Ecto neural progenitor cell (in vitro differentiated cells): ENCODE measurements at regions not wholly inside any gene's neighbourhood (a gene's known extent, or its start where the extent isn't known, plus 50 kb on each side); places are given as distances from the start of the nearest gene placed in this dataset.
"Not testable (repeated sequence)": the region's sequence is repeated elsewhere in the genome, so short reads cannot be mapped to it uniquely, and the experiment has no call there.

Source experiments
- DNase-seq: peaks from one replicate; pipeline ENCODE4 v3.0.0-alpha.2; 2018; ENCODE audit warnings: low spot score

DNA sequence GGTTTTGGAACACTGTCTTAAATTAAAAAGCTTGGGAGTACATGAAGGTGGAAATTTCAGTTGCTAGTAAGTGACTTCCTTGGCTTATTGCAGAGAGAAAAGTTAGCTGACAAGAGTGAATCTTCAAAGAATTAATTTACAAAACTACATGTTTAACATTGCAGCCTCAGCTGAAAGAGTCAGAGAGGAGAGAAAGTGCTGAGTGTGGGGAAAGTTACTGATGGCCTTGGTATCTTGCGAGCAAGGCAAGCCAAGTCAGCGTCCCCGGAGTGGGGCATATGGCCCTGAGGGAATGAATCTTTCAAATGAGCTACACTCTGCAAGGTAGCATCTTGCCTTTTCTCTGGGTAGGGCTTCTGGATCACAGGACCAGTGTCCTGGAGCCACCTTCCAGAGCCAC lies 131.3 kb downstream of the LPIN1 start:
- DNase-seq, result peak; percentile 2

DNA sequence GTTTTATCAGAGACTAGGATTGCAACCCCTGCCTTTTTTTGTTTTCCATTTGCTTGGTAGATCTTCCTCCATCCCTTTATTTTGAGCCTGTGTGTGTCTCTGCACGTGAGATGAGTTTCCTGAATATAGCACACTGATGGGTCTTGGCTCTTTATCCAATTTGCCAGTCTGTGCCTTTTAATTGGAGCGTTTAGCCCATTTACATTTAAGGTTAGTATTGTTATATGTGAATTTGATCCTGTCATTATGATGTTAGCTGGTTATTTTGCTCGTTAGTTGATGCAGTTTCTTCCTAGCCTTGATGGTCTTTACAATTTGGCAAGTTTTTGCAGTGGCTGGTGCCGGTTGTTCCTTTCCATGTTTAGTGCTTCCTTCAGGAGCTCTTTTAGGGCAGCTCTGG lies 138.8 kb downstream of the LPIN1 start:
- DNase-seq, result not testable (repeated sequence)

DNA sequence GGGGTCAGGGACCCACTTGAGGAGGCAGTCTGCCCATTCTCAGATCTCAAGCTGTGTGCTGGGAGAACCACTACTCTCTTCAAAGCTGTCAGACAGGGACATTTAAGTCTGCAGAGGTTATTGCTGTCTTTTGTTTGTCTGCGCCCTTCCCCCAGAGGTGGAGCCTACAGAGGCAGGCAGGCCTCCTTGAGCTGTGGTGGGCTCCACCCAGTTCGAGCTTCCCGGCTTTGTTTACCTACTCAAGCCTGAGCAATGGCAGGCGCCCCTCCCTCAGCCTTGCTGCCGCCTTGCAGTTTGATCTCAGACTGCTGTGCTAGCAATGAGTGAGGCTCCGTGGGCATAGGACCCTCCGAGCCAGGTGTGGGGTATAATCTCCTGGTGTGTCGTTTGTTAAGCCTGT lies 140.5 kb downstream of the LPIN1 start:
- DNase-seq, result not testable (repeated sequence)

DNA sequence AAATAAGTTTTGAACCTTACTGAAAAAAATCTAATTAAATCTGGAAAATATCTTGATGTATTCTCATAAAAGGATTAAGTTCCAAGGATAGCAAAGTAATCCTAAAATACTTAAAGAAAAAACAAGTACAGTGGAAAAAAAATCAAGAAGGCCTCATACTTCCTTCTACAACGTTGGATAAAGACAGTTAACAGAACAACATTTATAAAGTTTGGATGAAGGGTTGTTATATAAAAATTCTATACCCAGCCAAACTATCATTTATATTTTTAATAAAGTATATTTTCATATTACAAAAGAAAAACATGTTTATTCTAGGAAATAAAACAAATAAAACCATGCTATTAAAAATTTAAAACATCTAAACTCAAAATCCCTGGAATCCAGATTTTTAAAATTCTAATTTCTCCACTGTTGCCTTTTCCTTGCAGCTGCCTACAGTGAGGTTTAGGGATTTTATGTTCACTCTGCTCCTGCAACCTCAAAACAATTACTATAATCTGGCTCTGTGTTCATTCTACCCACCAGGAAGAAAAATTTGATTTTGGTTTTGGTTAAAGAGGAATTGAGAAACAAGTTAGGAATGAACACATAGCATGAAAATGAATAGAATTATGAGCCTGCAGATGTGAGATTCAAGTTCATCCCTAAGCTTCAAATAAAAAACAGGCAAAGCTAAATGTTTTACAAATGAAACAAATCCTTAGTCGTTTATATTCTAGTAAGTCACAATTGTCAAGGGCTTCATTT lies 142.8 kb downstream of the LPIN1 start:
- no peak for DNase-seq

DNA sequence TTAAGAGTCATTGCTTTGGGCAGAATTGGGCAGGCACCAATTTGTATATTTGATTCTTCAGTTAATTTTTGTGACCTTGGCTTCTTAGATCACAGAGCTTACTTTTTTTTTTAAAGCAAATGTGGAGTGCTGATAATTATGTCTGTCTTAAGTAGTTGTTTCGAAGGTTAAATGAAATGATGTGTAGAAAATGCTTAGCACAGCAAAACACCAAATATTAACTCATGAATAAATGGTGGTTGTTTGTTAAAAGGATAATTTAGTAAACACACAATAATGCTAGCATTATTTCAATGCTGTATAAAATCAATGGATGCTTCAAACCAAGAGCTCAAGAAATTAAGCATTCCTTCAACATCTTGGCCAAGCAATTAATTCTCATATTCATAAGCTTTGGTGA lies 143.4 kb downstream of the LPIN1 start:
- no peak for DNase-seq

DNA sequence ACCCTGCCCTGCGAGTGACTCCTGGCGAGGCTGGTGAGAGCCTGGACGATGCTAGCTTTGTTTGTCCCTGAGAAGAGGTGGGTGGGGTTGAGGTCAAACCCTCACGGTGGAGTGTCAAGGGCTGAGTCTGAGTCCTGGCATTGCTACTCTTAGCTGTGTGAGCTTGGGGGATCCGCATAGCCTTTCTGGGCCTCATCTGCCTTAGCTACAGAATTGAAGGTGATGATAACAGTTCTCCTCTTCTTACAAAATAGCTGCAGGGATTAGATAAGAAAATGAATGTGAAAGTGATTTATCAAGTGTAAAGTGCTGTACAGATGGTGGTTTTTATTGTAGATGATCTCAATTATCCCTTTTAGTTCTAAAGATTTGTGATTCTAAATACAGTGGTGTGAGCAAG lies 144.6 kb downstream of the LPIN1 start:
- peak; percentile 21 for DNase-seq

DNA sequence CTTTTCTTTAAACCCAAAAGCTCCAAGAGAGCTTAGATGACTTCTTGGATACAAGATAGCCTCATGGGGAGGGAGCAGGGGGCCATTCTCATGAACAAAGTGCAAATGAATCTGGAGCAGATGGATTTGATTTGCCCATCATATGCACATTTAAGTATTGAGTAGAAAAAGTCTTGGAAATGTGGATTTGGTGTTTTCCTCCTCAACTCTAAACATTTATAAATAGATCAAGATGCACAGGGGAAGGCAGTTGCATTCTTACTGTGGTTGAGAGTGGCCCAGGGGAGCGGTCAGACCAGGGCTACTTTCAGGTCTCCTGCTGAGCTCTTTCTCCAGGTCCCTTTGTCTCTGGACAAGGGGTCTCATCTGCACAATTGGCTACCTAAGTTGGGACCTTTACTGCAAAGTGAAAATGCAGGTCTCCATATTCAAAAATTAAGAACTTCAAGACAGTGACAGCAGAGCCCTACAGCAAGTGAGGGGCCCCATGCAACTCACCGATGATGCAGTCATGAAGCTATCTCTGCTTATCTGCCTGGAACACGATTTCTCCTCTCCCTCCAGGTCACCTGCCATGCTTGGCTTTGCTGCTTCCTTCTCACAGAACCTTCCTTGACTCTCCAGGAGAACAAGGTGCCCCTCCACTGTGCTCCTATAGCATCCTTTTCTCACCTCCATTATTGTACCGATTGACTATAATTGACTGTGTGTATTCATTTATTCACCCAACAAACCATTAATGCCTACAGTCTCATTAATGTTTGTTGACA lies 145.4 kb downstream of the LPIN1 start:
- peak; percentile 1 for DNase-seq

DNA sequence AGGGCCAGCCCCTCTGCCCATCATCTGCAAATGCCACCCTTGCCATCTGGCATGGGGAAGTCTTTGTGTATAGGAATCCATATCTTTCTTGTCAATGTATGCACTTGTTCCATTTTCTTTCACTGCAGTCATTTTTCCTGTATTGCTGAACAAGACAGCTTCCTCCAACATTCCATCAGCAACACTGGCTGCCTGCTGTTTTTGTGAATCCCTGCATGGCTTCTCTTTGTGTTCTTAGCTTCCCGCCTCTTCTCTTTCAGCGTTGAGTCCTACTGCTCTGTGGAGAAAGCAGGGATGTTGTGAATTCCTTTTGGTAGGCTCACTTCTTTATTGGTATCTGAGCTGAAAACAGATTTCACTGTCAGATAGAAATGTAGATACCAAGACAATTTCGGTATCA lies 150.0 kb downstream of the LPIN1 start:
- DNase-seq, result peak; percentile 42

DNA sequence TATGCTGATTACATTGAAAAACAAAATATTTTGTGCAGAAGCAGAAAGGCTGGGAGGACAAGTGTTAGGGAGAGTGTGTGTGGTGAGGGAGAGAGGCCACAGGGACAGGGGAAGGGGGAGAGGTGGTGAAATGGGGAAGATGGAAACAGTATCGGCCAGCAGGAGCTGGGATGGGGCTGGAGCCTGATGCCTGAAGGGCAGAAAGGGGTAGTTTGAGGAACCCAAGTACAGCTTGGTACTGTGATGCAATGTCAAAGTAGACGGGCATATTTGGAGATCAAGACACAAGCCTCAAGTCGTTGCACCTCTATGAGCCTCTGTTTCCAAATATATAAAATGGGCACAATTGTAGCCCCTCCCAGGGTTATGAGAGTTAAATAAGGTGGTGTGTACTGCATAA lies 152.1 kb downstream of the LPIN1 start:
- peak; percentile 22 for DNase-seq

DNA sequence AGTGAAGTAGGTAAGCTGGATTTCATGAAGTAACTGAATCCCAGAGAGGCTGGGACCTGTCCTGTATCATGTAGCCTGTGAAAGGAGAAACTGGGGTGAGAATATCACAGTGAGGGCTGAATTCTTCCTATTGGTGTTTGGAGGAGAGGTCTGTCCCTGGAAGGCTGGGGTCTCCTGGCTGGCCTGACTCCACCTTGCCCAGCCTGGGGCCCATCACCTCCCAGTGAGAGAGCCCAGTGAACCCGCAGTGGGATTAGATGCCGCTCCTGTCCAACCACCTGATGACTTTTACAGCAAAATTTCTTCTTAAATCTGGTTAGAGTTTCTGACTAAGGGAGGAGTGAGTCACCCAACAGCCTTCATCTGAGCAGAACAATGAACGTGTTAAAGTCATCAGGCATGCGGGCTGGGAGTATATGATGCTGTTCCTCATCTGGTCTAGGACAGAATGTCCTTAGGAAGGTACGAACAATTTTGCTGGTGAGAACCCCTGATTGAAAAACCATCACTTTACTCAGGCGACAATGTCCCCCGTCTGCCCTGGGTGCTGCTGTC lies 152.9 kb downstream of the LPIN1 start:
- DNase-seq, result peak; percentile 4

DNA sequence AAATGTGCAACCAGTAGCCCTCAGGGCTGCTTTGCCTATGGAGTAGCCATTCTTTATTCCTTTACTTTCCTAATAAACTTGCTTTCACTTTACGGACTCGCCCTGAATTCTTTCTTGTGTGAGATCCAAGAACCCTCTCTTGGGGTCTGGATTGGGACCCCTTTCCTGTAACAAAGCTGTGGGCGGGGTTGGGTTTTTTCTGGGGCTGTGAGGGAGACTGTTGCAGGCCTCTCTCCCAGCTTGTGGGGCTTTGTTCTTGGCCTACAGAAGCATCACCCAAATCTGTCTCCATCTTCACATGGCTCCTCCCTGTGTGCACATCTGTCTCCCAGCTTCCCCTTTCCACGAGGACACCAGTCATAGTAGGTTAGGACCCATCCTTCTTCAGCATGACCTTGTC lies 154.5 kb downstream of the LPIN1 start:
- DNase-seq, result not testable (repeated sequence)

DNA sequence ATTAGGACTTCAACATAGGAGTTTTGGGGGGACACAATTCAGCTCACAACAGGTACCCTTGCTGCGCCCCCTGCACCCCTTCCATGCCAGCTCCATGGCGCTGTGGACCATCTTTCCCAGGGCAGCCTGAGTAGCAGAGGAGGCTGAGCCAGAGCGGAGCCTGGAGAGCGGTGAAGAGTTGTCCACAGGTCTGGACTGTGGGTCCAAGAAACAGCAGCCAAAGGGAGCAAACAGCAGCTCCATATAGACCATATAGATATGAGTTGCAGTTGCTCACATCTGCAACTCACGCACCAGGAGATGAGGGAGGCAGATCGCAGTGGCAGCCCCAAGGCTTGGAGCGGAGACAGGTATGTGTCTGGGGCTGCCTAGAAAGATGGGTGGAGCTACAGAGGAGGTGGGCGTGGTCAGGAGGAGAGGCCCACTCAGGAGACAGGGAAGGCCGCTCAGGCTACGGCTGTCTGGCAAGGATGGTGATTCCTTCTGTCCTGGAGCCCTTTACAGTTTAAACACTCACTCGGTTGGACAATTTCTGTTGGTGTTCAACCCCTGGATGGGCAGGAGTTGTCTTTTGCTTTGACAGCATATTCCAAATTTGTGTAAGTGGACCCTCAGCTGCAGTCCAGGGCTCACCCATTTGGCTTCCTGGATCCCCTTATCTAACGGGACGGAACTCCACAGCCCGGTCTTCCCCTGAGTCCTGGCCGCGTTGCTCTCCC lies 155.1 kb downstream of the LPIN1 start:
- DNase-seq, result no peak

DNA sequence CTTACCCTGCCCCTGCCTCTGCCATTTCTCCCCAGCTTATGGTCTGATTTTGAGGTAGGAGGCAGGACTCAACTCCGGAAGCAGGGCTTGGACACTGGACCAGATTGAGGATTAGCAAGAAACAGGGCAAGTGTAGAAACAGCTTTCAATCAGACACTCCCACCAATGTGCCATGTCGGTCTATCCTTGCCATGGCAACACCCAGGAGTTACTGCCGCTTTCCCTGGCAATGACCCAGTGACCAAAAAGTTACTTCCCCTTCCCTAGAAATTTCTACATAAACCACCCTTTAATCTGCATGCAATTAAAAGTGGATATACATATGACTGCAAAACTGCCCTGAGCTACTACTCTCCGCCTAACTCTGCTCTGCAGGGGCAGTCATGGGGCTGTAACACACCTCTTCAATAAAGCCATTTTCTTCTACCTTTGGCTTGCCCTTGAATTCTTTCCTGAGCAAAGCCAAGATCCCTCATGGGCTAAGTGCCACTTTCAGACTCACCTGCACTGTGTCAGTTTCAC lies 156.7 kb downstream of the LPIN1 start:
- no peak for DNase-seq

DNA sequence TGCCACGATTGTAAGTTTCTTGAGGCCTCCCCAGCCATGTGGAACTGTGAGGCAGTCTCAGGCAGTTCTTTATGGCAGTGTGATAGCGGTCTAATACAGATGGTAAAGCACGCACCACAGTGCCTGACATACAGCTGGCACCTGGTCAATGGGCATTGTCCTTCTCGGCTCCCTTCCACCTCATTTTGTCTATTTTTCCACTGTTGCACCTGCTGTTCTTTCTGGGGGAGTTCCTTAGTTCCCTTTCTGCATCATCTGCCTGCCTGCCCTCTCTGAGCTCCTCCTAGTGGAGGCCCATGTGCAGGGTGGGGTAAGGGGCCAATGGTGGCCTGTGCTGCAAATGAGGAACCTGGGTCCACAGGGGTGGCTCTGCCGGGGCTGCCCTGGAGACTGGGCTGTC lies 157.6 kb downstream of the LPIN1 start:
- peak; percentile 39 for DNase-seq

DNA sequence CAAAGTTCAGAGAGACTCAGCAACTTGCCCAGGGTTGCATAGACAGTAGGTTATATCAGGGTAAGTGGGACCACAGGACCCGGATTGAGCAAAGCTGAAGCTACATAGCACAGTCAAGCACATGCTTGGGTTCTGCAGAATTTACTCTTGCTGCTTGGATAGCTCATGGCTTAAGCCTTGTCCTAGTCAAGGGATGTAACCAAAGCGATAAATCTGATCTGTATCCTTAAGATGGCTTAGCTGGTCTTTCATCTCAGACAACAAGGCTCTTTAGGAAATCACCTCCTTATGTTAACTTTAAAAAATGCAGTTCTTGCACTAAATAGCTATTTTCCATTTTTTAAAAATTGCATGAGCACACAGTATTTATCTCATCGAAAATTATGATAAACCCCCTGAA lies 158.5 kb downstream of the LPIN1 start:
- no peak for DNase-seq

DNA sequence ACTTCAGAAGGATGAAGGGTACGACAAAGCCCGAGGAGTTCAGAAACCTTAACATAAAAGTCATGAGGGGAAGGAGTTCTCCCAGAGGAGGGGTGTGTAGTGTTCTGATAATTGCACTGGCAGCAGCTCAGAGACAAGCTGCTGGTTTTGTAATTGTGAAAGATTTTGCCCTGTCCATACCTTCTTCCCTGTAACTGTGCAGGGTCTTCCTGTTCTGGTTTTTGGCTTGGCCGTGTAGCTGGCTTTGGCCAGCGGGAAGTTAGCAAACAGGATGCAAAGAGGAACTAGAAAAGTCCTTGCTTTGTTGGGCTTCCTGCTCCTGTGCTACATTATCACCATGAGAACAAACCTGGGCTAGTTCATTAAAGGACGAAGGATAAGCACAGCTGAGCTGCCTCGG lies 160.8 kb downstream of the LPIN1 start:
- DNase-seq, result no peak

DNA sequence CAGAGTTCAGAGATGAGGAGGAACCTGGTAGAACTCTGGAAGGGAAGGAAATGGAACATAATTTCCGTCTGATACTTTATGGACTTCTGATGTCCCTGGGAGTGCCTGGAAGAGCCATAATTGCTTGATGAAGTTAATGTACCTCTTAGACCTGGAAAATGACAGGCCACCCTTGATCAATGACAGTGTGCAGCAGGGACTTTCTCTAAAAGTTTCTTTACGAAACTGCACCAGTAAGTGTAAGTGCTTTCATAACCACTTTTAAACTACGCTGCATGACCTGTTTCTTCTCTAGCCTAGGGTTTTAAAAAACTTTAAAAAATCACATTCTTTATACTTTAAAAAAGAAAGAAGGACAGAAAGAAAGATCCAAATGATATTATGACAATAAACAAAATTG lies 164.5 kb downstream of the LPIN1 start:
- no peak for DNase-seq

DNA sequence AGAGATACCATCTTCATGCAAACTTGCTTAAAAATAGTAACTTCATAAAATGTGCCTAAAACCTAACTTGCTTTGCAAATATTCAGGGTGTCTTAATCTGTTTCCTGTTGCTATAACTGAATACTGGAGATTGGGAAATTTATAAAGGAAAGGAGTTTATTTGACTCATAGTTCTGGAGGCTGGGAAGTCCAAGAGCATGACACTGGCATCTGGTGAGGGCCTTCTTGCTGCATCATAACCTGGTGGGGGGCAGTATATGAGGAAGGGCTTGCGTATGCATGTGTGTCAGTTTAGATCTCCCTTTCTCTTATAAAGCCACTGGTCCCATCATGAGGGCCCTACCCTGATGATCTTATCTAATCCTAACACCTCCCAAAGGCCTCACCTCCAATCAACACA lies 166.5 kb downstream of the LPIN1 start:
- DNase-seq, result no peak

DNA sequence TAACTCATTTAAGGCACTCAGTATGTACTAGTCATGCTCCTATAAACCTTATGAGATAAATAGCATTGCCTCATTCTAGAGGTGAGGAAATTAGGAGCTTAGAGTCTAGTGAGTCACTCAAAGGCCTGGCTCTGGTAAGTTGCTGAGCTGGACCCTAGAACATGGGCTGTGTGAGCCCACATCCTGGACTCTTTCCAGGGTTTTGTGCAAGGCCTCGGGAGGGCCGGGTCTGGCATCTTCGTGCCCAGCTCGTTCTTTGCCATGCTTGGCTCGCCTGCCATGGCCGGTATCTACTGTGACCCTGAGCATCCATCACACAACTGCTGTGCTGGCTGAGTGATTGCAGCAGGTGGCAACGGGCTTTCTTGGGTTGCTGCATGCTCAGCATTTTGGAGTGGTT lies 168.0 kb downstream of the LPIN1 start:
- no peak for DNase-seq

DNA sequence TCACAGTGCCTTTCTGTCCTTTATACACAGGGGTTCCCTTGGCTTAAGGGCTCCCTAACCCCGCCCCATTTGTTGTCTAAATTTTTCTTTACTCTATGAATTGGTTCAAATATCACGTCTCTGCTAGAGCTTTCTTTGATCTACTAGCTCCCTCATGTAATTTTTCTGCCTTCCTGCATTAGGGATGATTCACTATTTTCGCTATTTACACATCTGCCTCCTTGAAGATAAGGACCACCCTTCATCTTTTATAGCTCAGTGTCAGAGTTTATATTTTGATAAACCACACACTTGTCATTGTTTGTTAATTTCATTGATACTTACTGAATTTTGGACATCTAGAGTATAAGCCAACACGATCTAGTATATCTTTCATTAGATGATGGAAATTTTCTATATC lies 169.2 kb downstream of the LPIN1 start:
- no peak for DNase-seq

DNA sequence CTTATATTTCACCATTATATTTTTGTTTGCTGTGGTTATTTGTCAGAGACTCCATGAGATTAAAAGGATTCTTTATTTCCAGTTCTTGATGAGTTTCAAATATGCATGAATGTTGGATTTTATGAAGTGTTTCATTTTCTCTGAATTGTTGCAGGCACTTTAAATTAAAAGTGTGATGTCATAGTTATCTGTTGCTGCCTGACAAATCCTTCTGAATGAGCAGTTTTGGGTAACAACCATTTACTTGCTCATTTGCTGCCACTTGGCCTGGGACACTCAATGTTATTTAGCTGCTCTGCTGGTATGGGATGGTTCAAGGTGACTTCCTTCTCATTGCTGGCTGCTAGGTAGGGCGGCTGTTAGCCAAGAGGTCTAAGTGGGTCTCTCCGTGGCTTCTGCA lies 173.5 kb downstream of the LPIN1 start:
- DNase-seq, result no peak

DNA sequence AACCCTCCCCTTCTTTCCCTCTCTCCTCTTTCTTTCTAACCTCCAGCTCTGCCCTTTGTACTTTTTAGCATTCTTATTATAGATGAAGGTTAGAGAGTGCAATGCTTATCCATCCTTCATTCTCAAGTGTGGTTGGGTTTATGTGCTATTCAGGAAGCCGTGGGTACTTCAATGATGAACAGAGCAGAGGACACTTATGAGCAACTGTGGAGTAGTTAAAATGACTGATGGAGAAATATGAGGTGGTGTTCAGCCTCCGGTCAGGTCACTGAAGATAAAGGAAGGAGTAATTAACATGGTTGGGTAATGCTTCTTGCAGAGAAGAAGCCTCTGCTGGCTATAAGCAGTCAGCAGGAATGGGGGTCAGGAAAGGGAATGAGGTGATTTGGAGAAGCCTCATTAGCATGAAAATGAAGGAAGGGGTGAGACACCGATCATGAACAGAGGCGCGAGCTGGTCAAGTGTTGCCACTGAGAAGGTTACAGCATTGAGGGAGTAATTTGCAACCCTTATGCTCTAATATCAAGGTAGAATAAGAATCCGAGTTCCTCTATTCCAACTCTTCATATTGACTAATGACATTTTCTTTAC lies 174.7 kb downstream of the LPIN1 start:
- no peak for DNase-seq
